GM23248 (cell line): ENCODE measurements at regions not wholly inside any gene's neighbourhood (a gene's known extent, or its start where the extent isn't known, plus 50 kb on each side); places are given as distances from the start of the nearest gene placed in this dataset.

Experiments used
- EZH2 ChIP-seq: fragments of 200-600 bp; sonication (generic); IDR thresholded peaks from 2 replicates; pipeline ENCODE4 v1.6.1; 2018; ENCODE audit warnings: antibody characterized with exemption, mild to moderate bottlenecking; ENCODE audit not compliant: insufficient read depth, poor library complexity, severe bottlenecking
- EZH2phosphoT487 ChIP-seq: fragments of 200-600 bp; sonication (generic); IDR thresholded peaks from 2 replicates; pipeline ENCODE4 v1.6.1; 2018; ENCODE audit warnings: antibody characterized with exemption, moderate library complexity, mild to moderate bottlenecking, low read depth; ENCODE audit not compliant: insufficient read depth

DNA sequence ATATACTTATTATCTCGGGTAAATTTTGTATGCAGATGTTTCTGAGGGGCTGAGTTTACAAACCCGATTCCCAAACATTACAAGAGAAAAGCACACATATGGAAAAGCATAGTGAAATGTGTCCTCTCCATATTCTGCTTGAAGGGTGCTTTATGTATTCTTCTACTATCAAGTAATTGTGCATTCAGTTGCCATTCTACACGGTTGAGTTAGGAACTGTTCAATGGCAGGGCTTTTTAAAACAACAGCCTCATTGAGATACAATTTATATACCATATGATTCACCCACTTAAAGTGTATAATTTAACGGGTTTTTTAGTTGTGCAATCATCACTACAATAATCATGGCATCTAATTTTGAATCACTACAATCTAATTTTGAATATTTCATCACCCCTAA lies 138.4 kb upstream of the DLGAP1 start:
- TF ChIP-seq EZH2phosphoT487 (no peak), EZH2 (no peak)
